Germinal center (tissue), 1 donor: ENCODE measurements at regions not wholly inside any gene's neighbourhood (a gene's known extent, or its start where the extent isn't known, plus 50 kb on each side); places are given as distances from the start of the nearest gene placed in this dataset.

Source experiments
- DNase-seq: peaks from one replicate; pipeline ENCODE4 v3.0.0; 2012; ENCODE audit warnings: mixed read lengths, low spot score

GRCh38 chr13:65026505-65026904 is 2203.6 kb downstream of the PCDH9 start:
- no peak for DNase-seq

- no peak for DNase-seq
Measured at GRCh38 chr13:65011378-65011777, 2218.8 kb downstream of the PCDH9 start.

GRCh38 chr13:64997438-64997837 is 2232.7 kb downstream of the PCDH9 start:
- DNase-seq, result no peak

- no peak for DNase-seq
Measured at GRCh38 chr13:64993514-64994164, 2236.5 kb downstream of the PCDH9 start.

- DNase-seq, result no peak
Measured at GRCh38 chr13:64992314-64992713, 2237.8 kb downstream of the PCDH9 start.

GRCh38 chr13:64985075-64985474 is 2245.1 kb downstream of the PCDH9 start:
- DNase-seq, result no peak

- DNase-seq, result no peak
Measured at GRCh38 chr13:64962404-64962803, 2267.7 kb downstream of the PCDH9 start.

- no peak for DNase-seq
Measured at GRCh38 chr13:64959276-64959675, 2270.9 kb downstream of the PCDH9 start.

- DNase-seq, result no peak
Measured at GRCh38 chr13:64958106-64958505, 2272.0 kb downstream of the PCDH9 start.

- DNase-seq, result no peak
Measured at GRCh38 chr13:64938660-64939059, 2291.5 kb downstream of the PCDH9 start.

- DNase-seq, result no peak
Measured at GRCh38 chr13:64937302-64937701, 2292.8 kb downstream of the PCDH9 start.

- DNase-seq, result no peak
Measured at GRCh38 chr13:64936879-64937278, 2293.3 kb downstream of the PCDH9 start.

GRCh38 chr13:64935441-64935840 is 2294.7 kb downstream of the PCDH9 start:
- no peak for DNase-seq

- DNase-seq, result no peak
Measured at GRCh38 chr13:64934569-64935362, 2295.4 kb downstream of the PCDH9 start.

- no peak for DNase-seq
Measured at GRCh38 chr13:64930636-64931035, 2299.5 kb downstream of the PCDH9 start.

- no peak for DNase-seq
Measured at GRCh38 chr13:64928696-64929499, 2301.2 kb downstream of the PCDH9 start.

GRCh38 chr13:64925727-64926126 is 2304.4 kb downstream of the PCDH9 start:
- DNase-seq, result no peak

- no peak for DNase-seq
Measured at GRCh38 chr13:64925284-64925683, 2304.9 kb downstream of the PCDH9 start.

- DNase-seq, result no peak
Measured at GRCh38 chr13:64924401-64924800, 2305.7 kb downstream of the PCDH9 start.

- no peak for DNase-seq
Measured at GRCh38 chr13:64917566-64917965, 2312.6 kb downstream of the PCDH9 start.

- DNase-seq, result no peak
Measured at GRCh38 chr13:64912141-64912540, 2318.0 kb downstream of the PCDH9 start.

GRCh38 chr13:64910096-64910495 is 2320.0 kb downstream of the PCDH9 start:
- DNase-seq, result no peak

- no peak for DNase-seq
Measured at GRCh38 chr13:64909184-64909583, 2321.0 kb downstream of the PCDH9 start.
